B cell (primary cell): ENCODE measurements at regions not wholly inside any gene's neighbourhood (a gene's known extent, or its start where the extent isn't known, plus 50 kb on each side); places are given as distances from the start of the nearest gene placed in this dataset.

Experiments
- ATAC-seq: fragments of 200-7000 bp; cut with Tn5 transposase; one replicate; pipeline ENCODE4 v1.10.0; 2021; ENCODE audit warnings: low read depth, mild to moderate bottlenecking, moderate number of reproducible peaks, moderate library complexity
- CTCF ChIA-PET: fragments of 350-600 bp; sonication (Branson Sonifier 250); formaldehyde crosslinking; loops from one replicate; lab custom pipeline; 2021; ENCODE audit warnings: antibody characterized with exemption, inconsistent platforms; lab: Charles Lee
- POLR2A ChIA-PET: fragments of 350-600 bp; sonication (Branson Sonifier 250); formaldehyde crosslinking; loops from one replicate; lab custom pipeline; 2021; ENCODE audit warnings: antibody characterized with exemption; lab: Charles Lee
- DNase-seq: peaks from one replicate; pipeline ENCODE4 v3.0.0; 2013
- H2AFZ ChIP-seq: 2 replicates; pipeline ENCODE4 v1.6.1; 2012; ENCODE audit warnings: mild to moderate bottlenecking, low read depth, low read length; ENCODE audit not compliant: insufficient read depth, poor library complexity, severe bottlenecking
- H3K27ac ChIP-seq, 2 donors: 1 replicate in 1 of 2; 2 replicates in 1 of 2; pipeline ENCODE4 v1.5.1; 2012 to 2013; ENCODE audit warnings: low read length in 2 of 2, mild to moderate bottlenecking in 2 of 2, moderate library complexity in 1 of 2
- H3K27me3 ChIP-seq, 4 experiments: fragments of 200-600 bp in 1 of 4; sonication (generic) in 1 of 4; replicated peaks in 1 of 4; 1 replicate in 2 of 4; 2 replicates in 2 of 4; pipeline versions ENCODE4 v1.6.1 to v1.7.0; 2013 to 2016; ENCODE audit warnings: low read length in 3 of 4, mild to moderate bottlenecking in 2 of 4, mixed read lengths in 1 of 4, moderate library complexity in 1 of 4; ENCODE audit not compliant: insufficient read depth in 4 of 4, control insufficient read depth in 3 of 4; ENCODE audit errors: control extremely low read depth in 1 of 4
- H3K36me3 ChIP-seq, 2 experiments: replicated peaks in 1 of 2; 1 replicate in 1 of 2; 2 replicates in 1 of 2; pipeline versions ENCODE4 v1.6.1 to v1.7.1; 2013; ENCODE audit warnings: low read length in 1 of 2; ENCODE audit not compliant: insufficient read depth in 2 of 2, control insufficient read depth in 1 of 2; ENCODE audit errors: control extremely low read depth in 1 of 2, extremely low read depth in 1 of 2
- H3K4me1 ChIP-seq, 2 donors: fragments of 200-600 bp in 1 of 2; sonication (generic) in 1 of 2; 1 replicate in 1 of 2; 2 replicates in 1 of 2; pipeline versions ENCODE4 v1.5.1 to v1.6.1; 2013 to 2017; ENCODE audit warnings: low read length in 2 of 2; ENCODE audit not compliant: control insufficient read depth in 2 of 2, insufficient read depth in 2 of 2
- H3K4me2 ChIP-seq: replicated peaks from 2 replicates; pipeline ENCODE3; 2012; ENCODE audit warnings: mild to moderate bottlenecking, low read depth, low read length; ENCODE audit not compliant: poor library complexity, severe bottlenecking
- H3K4me3 ChIP-seq, 5 experiments: fragments of 200-600 bp in 1 of 5; sonication (generic) in 1 of 5; 1 replicate in 3 of 5; 2 replicates in 2 of 5; pipeline versions ENCODE4 v1.5.1 to v1.7.0; 2011 to 2016; ENCODE audit warnings: low read length in 4 of 5, mild to moderate bottlenecking in 4 of 5, low read depth in 2 of 5, control low read depth in 1 of 5, moderate library complexity in 1 of 5; ENCODE audit not compliant: insufficient read depth in 1 of 5; ENCODE audit errors: control extremely low read depth in 1 of 5, extremely low read depth in 1 of 5
- H3K79me2 ChIP-seq: fragments of 200-600 bp; sonication (generic); one replicate; pipeline ENCODE4 v1.6.0; 2016; ENCODE audit warnings: low read length; ENCODE audit not compliant: control insufficient read depth, insufficient read depth
- H3K9ac ChIP-seq: fragments of 200-600 bp; sonication (generic); 2 replicates; pipeline ENCODE4 v1.6.1; 2017; ENCODE audit warnings: mild to moderate bottlenecking, low read length, moderate library complexity
- H3K9me3 ChIP-seq, 3 donors: one replicate each; pipeline versions ENCODE4 v1.6.1 to v1.7.1; 2013; ENCODE audit warnings: low read length in 2 of 3; ENCODE audit not compliant: control insufficient read depth in 2 of 3, insufficient read depth in 1 of 3; ENCODE audit errors: control extremely low read depth in 1 of 3
- H4K20me1 ChIP-seq: 2 replicates; pipeline ENCODE4 v1.6.0; 2012; ENCODE audit warnings: mild to moderate bottlenecking, low read length; ENCODE audit not compliant: insufficient read depth, control insufficient read depth, poor library complexity, severe bottlenecking
- H3K27ac Mint-ChIP-seq: one replicate; pipeline ENCODE4 v1.8.0; 2021; ENCODE audit warnings: mixed read lengths
- H3K27me3 Mint-ChIP-seq: one replicate; pipeline ENCODE4 v1.8.0; 2021; ENCODE audit warnings: mixed read lengths
- H3K4me1 Mint-ChIP-seq: one replicate; pipeline ENCODE4 v1.8.0; 2021; ENCODE audit warnings: mixed read lengths
- H3K4me3 Mint-ChIP-seq: one replicate; pipeline ENCODE4 v1.8.0; 2021; ENCODE audit warnings: mixed read lengths
- H3K9me3 Mint-ChIP-seq: one replicate; pipeline ENCODE4 v1.8.0; 2022; ENCODE audit warnings: mixed read lengths; ENCODE audit not compliant: insufficient read depth
- EZH2 ChIP-seq: IDR thresholded peaks from 2 replicates; pipeline ENCODE4 v1.6.1; 2012; ENCODE audit warnings: borderline replicate concordance, low read depth, mild to moderate bottlenecking, moderate library complexity, low read length; ENCODE audit not compliant: insufficient read depth, poor library complexity, severe bottlenecking
- WGBS: methylation state at CpG from one replicate; pipeline ENCODE4 v1.1.5; 2013; ENCODE audit warnings: missing lambda C conversion rate; ENCODE audit not compliant: insufficient coverage; 5-methylcytosine and 5-hydroxymethylcytosine counted together
- intact Hi-C: fragments of 100-400 bp; cut with micrococcal nuclease; formaldehyde crosslinking; loops from one replicate; pipeline ENCODE4 v1.10.0; 2022
- TF ChIP-seq, protein P1 (sequence below): fragments of 200-600 bp; IDR thresholded peaks from one replicate; pipeline ENCODE4 v1.8.0; 2022; ENCODE audit warnings: antibody characterized with exemption, mild to moderate bottlenecking

DNA sequence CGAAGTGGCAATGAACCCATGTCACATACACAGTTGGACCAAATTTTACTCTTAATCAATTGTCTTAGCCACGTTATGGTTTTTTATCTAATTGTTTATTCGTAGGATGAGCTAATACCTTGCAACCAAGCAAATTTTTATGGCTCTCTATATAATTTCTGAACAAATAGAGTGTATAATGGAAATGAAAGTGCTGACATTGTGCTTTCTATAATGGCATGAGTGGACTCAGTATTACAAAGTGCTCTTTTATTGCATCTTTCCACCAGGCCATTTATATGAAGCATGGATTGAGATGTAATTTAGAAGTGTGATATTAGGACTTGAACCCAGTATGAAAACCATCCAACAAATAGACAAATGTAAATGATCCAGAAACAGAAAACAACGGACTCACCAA, 1096.0 kb downstream of the DTWD2 start:
- Histone ChIP-seq H3K79me2 (no peaks in the 10 kb centered on the region), H4K20me1 (no peaks in the 10 kb centered on the region), H3K9me3 (no peaks in the 10 kb centered on the region), H3K27ac (no peak overlapping the region), H3K9ac (no peak overlapping the region), H3K27me3 (no peaks in the 10 kb centered on the region), H3K4me3 (no peak overlapping the region), H3K4me2 (no peak overlapping the region), H3K36me3 (no peaks in the 10 kb centered on the region), H3K4me1 (no peaks in the 10 kb centered on the region), H2AFZ (no peak overlapping the region)
- WGBS, result no CpG with 5 or more reads among the region's 4 CpGs
- POLR2A ChIA-PET, result no interaction called here
- intact Hi-C loops, result no loop called here
- H3K27me3 Mint-ChIP-seq, result no peaks in the 10 kb centered on the region
- DNase-seq, result no peak
- ATAC-seq, result no peak
- CTCF ChIA-PET, result no interaction called here
- peaks cover 4% of the 10 kb centered on the region for H3K4me1 Mint-ChIP-seq
- H3K9me3 Mint-ChIP-seq, result no peaks in the 10 kb centered on the region
- TF ChIP-seq EZH2, result no peak
- TF ChIP-seq, protein P1, sequence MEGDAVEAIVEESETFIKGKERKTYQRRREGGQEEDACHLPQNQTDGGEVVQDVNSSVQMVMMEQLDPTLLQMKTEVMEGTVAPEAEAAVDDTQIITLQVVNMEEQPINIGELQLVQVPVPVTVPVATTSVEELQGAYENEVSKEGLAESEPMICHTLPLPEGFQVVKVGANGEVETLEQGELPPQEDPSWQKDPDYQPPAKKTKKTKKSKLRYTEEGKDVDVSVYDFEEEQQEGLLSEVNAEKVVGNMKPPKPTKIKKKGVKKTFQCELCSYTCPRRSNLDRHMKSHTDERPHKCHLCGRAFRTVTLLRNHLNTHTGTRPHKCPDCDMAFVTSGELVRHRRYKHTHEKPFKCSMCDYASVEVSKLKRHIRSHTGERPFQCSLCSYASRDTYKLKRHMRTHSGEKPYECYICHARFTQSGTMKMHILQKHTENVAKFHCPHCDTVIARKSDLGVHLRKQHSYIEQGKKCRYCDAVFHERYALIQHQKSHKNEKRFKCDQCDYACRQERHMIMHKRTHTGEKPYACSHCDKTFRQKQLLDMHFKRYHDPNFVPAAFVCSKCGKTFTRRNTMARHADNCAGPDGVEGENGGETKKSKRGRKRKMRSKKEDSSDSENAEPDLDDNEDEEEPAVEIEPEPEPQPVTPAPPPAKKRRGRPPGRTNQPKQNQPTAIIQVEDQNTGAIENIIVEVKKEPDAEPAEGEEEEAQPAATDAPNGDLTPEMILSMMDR, result no peak
- H3K27ac Mint-ChIP-seq, result no peak overlapping the region
- no peak overlapping the region for H3K4me3 Mint-ChIP-seq

DNA sequence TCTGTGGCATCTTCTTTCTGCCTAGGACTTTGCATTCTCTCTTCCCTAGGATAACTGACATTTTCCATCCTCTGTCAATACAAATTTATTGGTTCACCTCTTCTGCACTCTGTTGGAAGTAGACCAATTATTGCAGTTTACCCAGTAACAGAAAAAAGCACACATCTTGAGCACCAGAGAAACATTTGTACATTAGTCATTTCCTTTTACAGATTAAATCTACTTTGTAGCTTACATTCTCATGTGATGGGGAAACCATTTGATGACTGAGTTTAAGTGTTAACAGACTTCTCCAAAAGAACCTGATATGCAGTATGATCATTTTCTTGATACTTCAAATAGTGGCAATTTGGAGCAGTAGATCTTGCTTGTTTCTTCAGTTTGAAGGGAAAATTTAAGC, 1098.8 kb downstream of the DTWD2 start:
- H3K4me1 Mint-ChIP-seq, result peaks cover 4% of the 10 kb centered on the region
- CTCF ChIA-PET, result no interaction called here

More for the DNA sequence above, 1098.8 kb downstream of the DTWD2 start:
- Histone ChIP-seq H3K79me2 (no peaks in the 10 kb centered on the region), H3K27ac (no peak overlapping the region), H3K4me3 (no peak overlapping the region), H3K9me3 (no peaks in the 10 kb centered on the region), H3K27me3 (no peaks in the 10 kb centered on the region), H3K9ac (no peak overlapping the region), H2AFZ (no peak overlapping the region), H4K20me1 (no peaks in the 10 kb centered on the region), H3K36me3 (no peaks in the 10 kb centered on the region), H3K4me1 (no peaks in the 10 kb centered on the region), H3K4me2 (no peak overlapping the region)
- H3K4me3 Mint-ChIP-seq, result no peak overlapping the region
- no peaks in the 10 kb centered on the region for H3K9me3 Mint-ChIP-seq
- TF ChIP-seq, protein P1, result no peak
- no peak overlapping the region for H3K27ac Mint-ChIP-seq
- DNase-seq, result no peak
- POLR2A ChIA-PET, result no interaction called here
- no peak for ATAC-seq
- intact Hi-C loops, result no loop called here
- no peaks in the 10 kb centered on the region for H3K27me3 Mint-ChIP-seq
